22Rv1 (cell line): ENCODE measurements at regions not wholly inside any gene's neighbourhood (a gene's known extent, or its start where the extent isn't known, plus 50 kb on each side); places are given as distances from the start of the nearest gene placed in this dataset.

ENCODE experiments used
- CTCF ChIP-seq: fragments of 450-650 bp; IDR thresholded peaks from 2 replicates; pipeline ENCODE4 v1.5.1; 2017; ENCODE audit warnings: mild to moderate bottlenecking
- ZFX ChIP-seq: fragments of 450-650 bp; IDR thresholded peaks from 2 replicates; pipeline ENCODE4 v1.6.1; 2017; ENCODE audit warnings: antibody characterized with exemption, borderline replicate concordance

GRCh38 chr6:11858439-11858838 is 79.8 kb upstream of the ADTRP start:
- TF ChIP-seq CTCF (no peak), ZFX (no peak)
